Spleen (tissue), 11 donors: ENCODE measurements at regions not wholly inside any gene's neighbourhood (a gene's known extent, or its start where the extent isn't known, plus 50 kb on each side); places are given as distances from the start of the nearest gene placed in this dataset.
"Not testable (repeated sequence)": the region's sequence is repeated elsewhere in the genome, so short reads cannot be mapped to it uniquely, and the experiment has no call there.

Source experiments
- DNase-seq: peaks from one replicate; pipeline ENCODE4 v3.0.0-alpha.2; 2020
- H3K27ac ChIP-seq, 8 donors: fragments of 200-600 bp; sonication (generic) in 7 of 8; 1 replicate in 4 of 8; 2 replicates in 4 of 8; pipeline versions ENCODE4 v1.5.0 to v1.8.0; 2016 to 2021; ENCODE audit warnings: inconsistent platforms in 4 of 8, mild to moderate bottlenecking in 4 of 8, moderate library complexity in 1 of 8
- H3K27me3 ChIP-seq, 7 donors: fragments of 200-600 bp; sonication (generic) in 6 of 7; replicated peaks in 1 of 7; 1 replicate in 4 of 7; 2 replicates in 3 of 7; pipeline versions ENCODE4 v1.5.0 to v1.8.0; 2016 to 2021; ENCODE audit warnings: inconsistent platforms in 3 of 7, mild to moderate bottlenecking in 1 of 7
- H3K36me3 ChIP-seq, 6 donors: fragments of 200-600 bp; sonication (generic) in 5 of 6; 1 replicate in 4 of 6; 2 replicates in 2 of 6; pipeline versions ENCODE4 v1.5.0 to v1.8.0; 2016 to 2021; ENCODE audit warnings: inconsistent platforms in 2 of 6
- H3K4me1 ChIP-seq, 6 donors: fragments of 200-600 bp; sonication (generic) in 5 of 6; 1 replicate in 3 of 6; 2 replicates in 3 of 6; pipeline versions ENCODE4 v1.5.0 to v1.8.0; 2016 to 2021; ENCODE audit warnings: inconsistent platforms in 3 of 6
- H3K4me3 ChIP-seq, 8 donors: fragments of 200-600 bp; sonication (generic) in 7 of 8; 1 replicate in 4 of 8; 2 replicates in 4 of 8; pipeline versions ENCODE4 v1.5.0 to v1.8.0; 2016 to 2021; ENCODE audit warnings: inconsistent platforms in 4 of 8, mild to moderate bottlenecking in 4 of 8, moderate library complexity in 2 of 8
- H3K9me3 ChIP-seq, 8 donors: fragments of 200-600 bp; sonication (generic) in 7 of 8; 1 replicate in 4 of 8; 2 replicates in 4 of 8; pipeline versions ENCODE4 v1.5.0 to v1.8.0; 2016 to 2021; ENCODE audit warnings: inconsistent platforms in 4 of 8
- CTCF ChIP-seq, 11 experiments: fragments of 200-600 bp in 7 of 11; fragments of 450-650 bp in 4 of 11; sonication (generic) in 4 of 11; IDR thresholded peaks in 8 of 11; conservative IDR thresholded peaks in 3 of 11; 1 replicate in 7 of 11; 2 replicates in 4 of 11; pipeline versions ENCODE4 v1.4.0 to v1.8.0; 2016 to 2021; ENCODE audit warnings: antibody characterized with exemption in 11 of 11, inconsistent platforms in 4 of 11, mild to moderate bottlenecking in 1 of 11
- POLR2A ChIP-seq, 3 donors: fragments of 450-650 bp; IDR thresholded peaks; one replicate each; pipeline ENCODE4 v1.5.1; 2017; ENCODE audit warnings: antibody characterized with exemption in 3 of 3, mild to moderate bottlenecking in 1 of 3
- POLR2AphosphoS5 ChIP-seq, 3 donors: sonication (generic); formaldehyde crosslinking; IDR thresholded peaks; one replicate each; pipeline ENCODE4 v1.5.1; 2017; ENCODE audit warnings: antibody characterized with exemption in 3 of 3
- WGBS, 5 donors: extraction: QIAGEN DNeasy Blood & Tissue Kit in 3 of 5; methylation state at CpG; one replicate each; pipeline versions ENCODE4 v1.1.5 to v1.1.7; 2013 to 2018; 5-methylcytosine and 5-hydroxymethylcytosine counted together
- intact Hi-C: fragments of 100-400 bp; cut with DNase I; formaldehyde crosslinking; loops from one replicate; pipeline ENCODE4 v1.15.0; 2023; ENCODE audit warnings: low total_unique reads
- donor health status: healthy with polysubstance abuse.
- donor health status: DM: no; HTN: no; CAD: no; lungs with moderate emphysema.
- donor health status: DM: no; HTN: no; CAD: no.
- donor health status: Bipolar disorder and iron deficiency.
- donor health status: healthy.
- donor health status: DM: no; HTN: no; CAD: no.
- donor health status: DM: yes; HTN: yes; CAD: no.

- Histone ChIP-seq H3K36me3 (no peaks in the 10 kb centered on the region), H3K27ac (no peak overlapping the region), H3K27me3 (no peaks in the 10 kb centered on the region), H3K9me3 (no peaks in the 10 kb centered on the region), H3K4me1 (no peaks in the 10 kb centered on the region), H3K4me3 (no peak overlapping the region)
- intact Hi-C loops = no loop called here
- DNase-seq = no peak
- 87 to 94% (median 87%) methylated on average over 2 of the region's 2 CpGs for WGBS, 5 donors
- no peak for TF ChIP-seq POLR2A (IDR thresholded peaks at IDR 0.05)
- no peak for TF ChIP-seq CTCF (IDR thresholded peaks at IDR 0.05 in 8 of 11, conservative IDR thresholded peaks at IDR 0.05 in 3 of 11)
- TF ChIP-seq POLR2AphosphoS5 (IDR thresholded peaks at IDR 0.05) = no peak
These were observed 220.5 kb upstream of the HSF2 start for GRCh38 chr6:122178988-122179387.

- intact Hi-C loops = no loop called here
- TF ChIP-seq CTCF (IDR thresholded peaks at IDR 0.05 in 8 of 11, conservative IDR thresholded peaks at IDR 0.05 in 3 of 11) (no peak), POLR2AphosphoS5 (IDR thresholded peaks at IDR 0.05) (no peak), POLR2A (IDR thresholded peaks at IDR 0.05) (no peak)
These were observed 219.3 kb upstream of the HSF2 start for GRCh38 chr6:122180132-122180531.

GRCh38 chr6:122182061-122182460 lies 217.4 kb upstream of the HSF2 start:
- Histone ChIP-seq H3K36me3 (no peaks in the 10 kb centered on the region), H3K4me1 (no peaks in the 10 kb centered on the region), H3K27ac (no peak overlapping the region), H3K27me3 (no peaks in the 10 kb centered on the region), H3K4me3 (no peak overlapping the region), H3K9me3 (no peaks in the 10 kb centered on the region)
- TF ChIP-seq POLR2AphosphoS5 (IDR thresholded peaks at IDR 0.05) (no peak), POLR2A (IDR thresholded peaks at IDR 0.05) (no peak)
- WGBS, 5 donors = 77 to 86% (median 81%) methylated on average over 4 of the region's 4 CpGs
- no peak for DNase-seq
- intact Hi-C loops = no loop called here

More at GRCh38 chr6:122180132-122180531, 219.3 kb upstream of the HSF2 start:
- Histone ChIP-seq H3K4me3 (no peak overlapping the region), H3K9me3 (no peaks in the 10 kb centered on the region), H3K4me1 (no peaks in the 10 kb centered on the region), H3K27me3 (no peaks in the 10 kb centered on the region), H3K36me3 (no peaks in the 10 kb centered on the region), H3K27ac (no peak overlapping the region)
- 18 to 47% (median 39%) methylated on average over 1 of the region's 1 CpG for WGBS, 5 donors
- no peak for DNase-seq

- H3K36me3 ChIP-seq = no peaks in the 10 kb centered on the region
- 44 to 59% (median 49%) methylated on average over 4 of the region's 4 CpGs for WGBS, 5 donors
- DNase-seq = no peak
- no peaks in the 10 kb centered on the region for H3K9me3 ChIP-seq
- no peaks in the 10 kb centered on the region for H3K4me1 ChIP-seq
- TF ChIP-seq POLR2AphosphoS5 (IDR thresholded peaks at IDR 0.05) = no peak
- TF ChIP-seq POLR2A (IDR thresholded peaks at IDR 0.05) = no peak
- peak in 3 of 11 experiments; percentile 11 to 25 (median 20) for TF ChIP-seq CTCF (IDR thresholded peaks at IDR 0.05 in 8 of 11, conservative IDR thresholded peaks at IDR 0.05 in 3 of 11)
- no peak overlapping the region for H3K27ac ChIP-seq
- H3K4me3 ChIP-seq = peak overlapping the region in 1 of 8 donors; percentile 17
- intact Hi-C loops = no loop called here
- no peaks in the 10 kb centered on the region for H3K27me3 ChIP-seq
These were observed 215.0 kb upstream of the HSF2 start for GRCh38 chr6:122184401-122184827.

- H3K4me3 ChIP-seq, intact Hi-C loops: not testable (repeated sequence)
- 87 to 94% (median 89%) methylated on average over 19 of the region's 19 CpGs for WGBS, 5 donors
These were observed 214.0 kb upstream of the HSF2 start for GRCh38 chr6:122185458-122185857.

More at GRCh38 chr6:122185458-122185857, 214.0 kb upstream of the HSF2 start:
- H3K9me3 ChIP-seq, H3K36me3 ChIP-seq, H3K27me3 ChIP-seq, H3K4me1 ChIP-seq, DNase-seq, H3K27ac ChIP-seq: not testable (repeated sequence)
